DMS 273 treated with DMSO at 0.1 percent for 48 hours (cell line): ENCODE measurements at regions not wholly inside any gene's neighbourhood (a gene's known extent, or its start where the extent isn't known, plus 50 kb on each side); places are given as distances from the start of the nearest gene placed in this dataset.

ENCODE experiments used
- DNase-seq: peaks from one replicate; lab custom pipeline; 2025; lab: John Stamatoyannopoulos, UW

- DNase-seq = no peak
Observed at GRCh38 chr15:92224843-92225242, 168.8 kb upstream of the ST8SIA2 start.

- DNase-seq = no peak
Observed at GRCh38 chr15:92226020-92226612, 167.6 kb upstream of the ST8SIA2 start.

GRCh38 chr15:92228830-92229229, 164.9 kb upstream of the ST8SIA2 start:
- DNase-seq = no peak

- DNase-seq = no peak
Observed at GRCh38 chr15:92231461-92231860, 162.2 kb upstream of the ST8SIA2 start.

GRCh38 chr15:92232317-92232716, 161.4 kb upstream of the ST8SIA2 start:
- no peak for DNase-seq

GRCh38 chr15:92232876-92233275, 160.8 kb upstream of the ST8SIA2 start:
- DNase-seq = no peak

- no peak for DNase-seq
Observed at GRCh38 chr15:92243227-92243626, 150.5 kb upstream of the ST8SIA2 start.

- no peak for DNase-seq
Observed at GRCh38 chr15:92244703-92245102, 149.0 kb upstream of the ST8SIA2 start.

- no peak for DNase-seq
Observed at GRCh38 chr15:92247649-92248242, 145.9 kb upstream of the ST8SIA2 start.

GRCh38 chr15:92266796-92267685, 126.6 kb upstream of the ST8SIA2 start:
- DNase-seq = no peak

- DNase-seq = no peak
Observed at GRCh38 chr15:92268900-92269299, 124.8 kb upstream of the ST8SIA2 start.

GRCh38 chr15:92271179-92271578, 122.5 kb upstream of the ST8SIA2 start:
- DNase-seq = no peak

GRCh38 chr15:92272106-92272505, 121.6 kb upstream of the ST8SIA2 start:
- no peak for DNase-seq

- no peak for DNase-seq
Observed at GRCh38 chr15:92273286-92273685, 120.4 kb upstream of the ST8SIA2 start.

- DNase-seq = no peak
Observed at GRCh38 chr15:92273723-92274122, 120.0 kb upstream of the ST8SIA2 start.

GRCh38 chr15:92277776-92278175, 115.9 kb upstream of the ST8SIA2 start:
- DNase-seq = no peak

GRCh38 chr15:92283813-92284212, 109.9 kb upstream of the ST8SIA2 start:
- DNase-seq = no peak

GRCh38 chr15:92288755-92289154, 104.9 kb upstream of the ST8SIA2 start:
- DNase-seq = no peak

- DNase-seq = no peak
Observed at GRCh38 chr15:92289733-92290132, 103.9 kb upstream of the ST8SIA2 start.

- no peak for DNase-seq
Observed at GRCh38 chr15:92290359-92290992, 103.2 kb upstream of the ST8SIA2 start.

- DNase-seq = no peak
Observed at GRCh38 chr15:92291900-92292299, 101.8 kb upstream of the ST8SIA2 start.

- no peak for DNase-seq
Observed at GRCh38 chr15:92294759-92295158, 98.9 kb upstream of the ST8SIA2 start.
